H9 (cell line): ENCODE measurements at regions not wholly inside any gene's neighbourhood (a gene's known extent, or its start where the extent isn't known, plus 50 kb on each side); places are given as distances from the start of the nearest gene placed in this dataset.

Experiments used
- DNase-seq: peaks from one replicate; pipeline ENCODE4 v3.0.0-alpha.2; 2017
- H2AFZ ChIP-seq: one replicate; pipeline ENCODE4 v1.6.1; 2013; ENCODE audit warnings: mild to moderate bottlenecking, low read length, control low read depth, moderate library complexity
- H2AK5ac ChIP-seq: 2 replicates; pipeline ENCODE4 v1.6.1; 2013; ENCODE audit warnings: low read length, control low read depth, mixed read lengths; ENCODE audit not compliant: insufficient read length
- H2BK120ac ChIP-seq: one replicate; pipeline ENCODE4 v1.6.1; 2013; ENCODE audit warnings: low read depth, mild to moderate bottlenecking, low read length, control low read depth, inconsistent platforms; ENCODE audit not compliant: poor library complexity, severe bottlenecking
- H2BK12ac ChIP-seq: 2 replicates; pipeline ENCODE4 v1.6.1; 2013; ENCODE audit warnings: low read length, control low read depth, mixed read lengths, low read depth; ENCODE audit not compliant: insufficient read length
- H2BK15ac ChIP-seq: 2 replicates; pipeline ENCODE4 v1.6.1; 2013; ENCODE audit warnings: low read depth, low read length, control low read depth
- H2BK20ac ChIP-seq: one replicate; pipeline ENCODE4 v1.6.1; 2013; ENCODE audit warnings: low read depth, mild to moderate bottlenecking, low read length, control low read depth, inconsistent platforms; ENCODE audit not compliant: poor library complexity, severe bottlenecking
- H2BK5ac ChIP-seq: 2 replicates; pipeline ENCODE4 v1.6.1; 2013; ENCODE audit warnings: low read length, control low read depth, mixed read lengths; ENCODE audit not compliant: insufficient read length
- H3K14ac ChIP-seq: 2 replicates; pipeline ENCODE4 v1.6.1; 2013; ENCODE audit warnings: low read length, control low read depth; ENCODE audit not compliant: insufficient read depth
- H3K18ac ChIP-seq: 2 replicates; pipeline ENCODE4 v1.6.1; 2013; ENCODE audit warnings: low read depth, mild to moderate bottlenecking, mixed read lengths, low read length, control low read depth; ENCODE audit not compliant: insufficient read length
- H3K23ac ChIP-seq: 2 replicates; pipeline ENCODE4 v1.6.1; 2013; ENCODE audit warnings: low read length, control low read depth, mixed read lengths, low read depth; ENCODE audit not compliant: insufficient read length
- H3K23me2 ChIP-seq: 2 replicates; pipeline ENCODE4 v1.6.1; 2013; ENCODE audit warnings: low read depth, mild to moderate bottlenecking, mixed read lengths, low read length, control low read depth; ENCODE audit not compliant: insufficient read length, poor library complexity, severe bottlenecking
- H3K27ac ChIP-seq: 2 replicates; pipeline ENCODE4 v1.5.1; 2013; ENCODE audit warnings: low read length, control low read depth, mixed read lengths, low read depth; ENCODE audit not compliant: insufficient read length
- H3K27me3 ChIP-seq: 2 replicates; pipeline ENCODE4 v1.6.1; 2013; ENCODE audit warnings: low read length, control low read depth, inconsistent platforms; ENCODE audit not compliant: insufficient read depth
- H3K4ac ChIP-seq: 2 replicates; pipeline ENCODE4 v1.6.1; 2013; ENCODE audit warnings: low read depth, mild to moderate bottlenecking, control low read depth, inconsistent platforms, low read length, moderate library complexity
- H3K4me1 ChIP-seq: 2 replicates; pipeline ENCODE4 v1.6.1; 2013; ENCODE audit warnings: low read length, control low read depth, inconsistent platforms; ENCODE audit not compliant: insufficient read depth
- H3K4me2 ChIP-seq: 2 replicates; pipeline ENCODE4 v1.6.1; 2013; ENCODE audit warnings: low read length, control low read depth, mixed read lengths; ENCODE audit not compliant: insufficient read length, insufficient read depth
- H3K56ac ChIP-seq: 2 replicates; pipeline ENCODE4 v1.6.1; 2013; ENCODE audit warnings: low read depth, mild to moderate bottlenecking, mixed read lengths, low read length, control low read depth; ENCODE audit not compliant: insufficient read length
- H3K79me1 ChIP-seq: 2 replicates; pipeline ENCODE4 v1.6.1; 2013; ENCODE audit warnings: low read depth, mild to moderate bottlenecking, moderate library complexity, low read length, control low read depth, inconsistent platforms; ENCODE audit not compliant: insufficient read depth, poor library complexity, severe bottlenecking
- H3K79me2 ChIP-seq: 2 replicates; pipeline ENCODE4 v1.6.1; 2013; ENCODE audit warnings: low read length, control low read depth, inconsistent platforms; ENCODE audit not compliant: insufficient read depth
- H3K9ac ChIP-seq: 2 replicates; pipeline ENCODE4 v1.6.1; 2013; ENCODE audit warnings: low read length, control low read depth, mixed read lengths; ENCODE audit not compliant: insufficient read length; ENCODE audit errors: extremely low read depth
- H3K9me3 ChIP-seq: one replicate; pipeline ENCODE4 v1.6.1; 2013; ENCODE audit warnings: low read depth, low read length, inconsistent platforms; ENCODE audit not compliant: control insufficient read depth
- H3T11ph ChIP-seq: one replicate; pipeline ENCODE4 v1.6.1; 2013; ENCODE audit warnings: mild to moderate bottlenecking, low read length, control low read depth, inconsistent platforms
- H4K20me1 ChIP-seq: one replicate; pipeline ENCODE4 v1.6.1; 2013; ENCODE audit not compliant: control insufficient read depth, insufficient read length, insufficient read depth
- H4K5ac ChIP-seq: 2 replicates; pipeline ENCODE4 v1.6.1; 2013; ENCODE audit warnings: low read depth, mild to moderate bottlenecking, mixed read lengths, low read length, control low read depth; ENCODE audit not compliant: insufficient read length
- H4K8ac ChIP-seq: replicated peaks from 2 replicates; pipeline ENCODE4 v1.6.1; 2013; ENCODE audit warnings: low read length, control low read depth, mixed read lengths, low read depth; ENCODE audit not compliant: insufficient read length
- H4K91ac ChIP-seq: 2 replicates; pipeline ENCODE4 v1.6.1; 2013; ENCODE audit warnings: low read depth, mild to moderate bottlenecking, moderate library complexity, mixed read lengths, low read length, control low read depth; ENCODE audit not compliant: insufficient read length
- H3K27ac Mint-ChIP-seq, 3 experiments: 2 replicates in 2 of 3; 3 replicates in 1 of 3; pipeline ENCODE4 v1.8.0; 2020 to 2021; ENCODE audit warnings: mixed read lengths in 3 of 3, mild to moderate bottlenecking in 1 of 3, moderate library complexity in 1 of 3
- H3K27me3 Mint-ChIP-seq: 2 replicates; pipeline ENCODE4 v1.8.0; 2021; ENCODE audit warnings: low read depth, mild to moderate bottlenecking, moderate library complexity, mixed read lengths
- H3K36me3 Mint-ChIP-seq, 3 experiments: 2 replicates in 2 of 3; 3 replicates in 1 of 3; pipeline ENCODE4 v1.8.0; 2020 to 2021; ENCODE audit warnings: low read depth in 3 of 3, mixed read lengths in 3 of 3; ENCODE audit not compliant: insufficient read depth in 1 of 3
- H3K4me1 Mint-ChIP-seq, 2 experiments: 2 replicates each; pipeline ENCODE4 v1.8.0; 2020; ENCODE audit warnings: mixed read lengths in 2 of 2
- H3K4me3 Mint-ChIP-seq, 2 experiments: 2 replicates in 1 of 2; 3 replicates in 1 of 2; pipeline ENCODE4 v1.8.0; 2020 to 2021; ENCODE audit warnings: mild to moderate bottlenecking in 2 of 2, mixed read lengths in 2 of 2, moderate library complexity in 1 of 2
- H3K9me3 Mint-ChIP-seq, 2 experiments: 2 replicates in 1 of 2; 3 replicates in 1 of 2; pipeline ENCODE4 v1.8.0; 2020; ENCODE audit warnings: mild to moderate bottlenecking in 2 of 2, mixed read lengths in 2 of 2, moderate library complexity in 1 of 2
- WGBS: extraction: QIAGEN DNeasy Blood & Tissue Kit; methylation state at CpG from one replicate; pipeline ENCODE4 v1.1.7; 2013; ENCODE audit warnings: missing lambda C conversion rate, low lambda C conversion rate, mixed read lengths; ENCODE audit not compliant: insufficient read length; ENCODE audit errors: extremely low coverage; 5-methylcytosine and 5-hydroxymethylcytosine counted together
- TF ChIP-seq, protein P1 (sequence below): fragments of 200-600 bp; sonication (generic); conservative IDR thresholded peaks from 3 replicates; pipeline ENCODE4 v1.8.0; 2021; ENCODE audit warnings: antibody characterized with exemption, mild to moderate bottlenecking

DNA sequence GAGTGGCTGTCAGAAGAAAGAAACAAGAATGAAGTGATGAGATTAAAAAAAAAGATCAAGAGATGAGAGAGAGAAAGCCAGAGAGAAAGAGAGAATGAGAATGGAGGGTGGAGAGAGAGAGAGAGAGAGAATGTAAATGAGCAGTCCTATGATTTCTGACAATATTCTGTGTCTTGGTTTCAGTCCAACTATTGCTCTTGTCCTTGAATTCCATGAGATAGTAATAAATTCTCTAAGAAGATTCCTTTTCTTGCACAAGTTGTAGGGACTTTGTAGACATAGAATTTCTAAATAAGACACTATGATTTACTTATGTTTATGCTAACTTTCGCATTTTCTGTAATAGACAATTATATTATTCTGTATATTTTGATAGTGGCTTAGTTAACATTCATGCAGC is 149.6 kb upstream of the CTSO start:
- no peak overlapping the region for H2BK12ac ChIP-seq
- H3K56ac ChIP-seq: no peak overlapping the region
- H2AK5ac ChIP-seq: no peak overlapping the region
- Mint-ChIP-seq H3K36me3 (peaks cover 0 to 12% (median 11%) of the 10 kb centered on the region in 3 experiments; a peak in 5 of 7 replicates), H3K4me1 (peaks cover 0 to 8% of the 10 kb centered on the region in 2 experiments; a peak in 1 of 4 replicates), H3K4me3 (no peak overlapping the region), H3K9me3 (peaks cover 4 to 12% of the 10 kb centered on the region in 2 experiments; a peak in 4 of 5 replicates), H3K27me3 (no peaks in the 10 kb centered on the region), H3K27ac (no peak overlapping the region)
- no peak overlapping the region for H2BK15ac ChIP-seq
- H2BK5ac ChIP-seq: no peak overlapping the region
- no peaks in the 10 kb centered on the region for H3K9me3 ChIP-seq
- H4K8ac ChIP-seq: no peak overlapping the region
- no peaks in the 10 kb centered on the region for H3K4me1 ChIP-seq
- no peak overlapping the region for H2BK120ac ChIP-seq
- H3K23ac ChIP-seq: no peak overlapping the region
- no peak overlapping the region for H2BK20ac ChIP-seq
- TF ChIP-seq, protein P1, sequence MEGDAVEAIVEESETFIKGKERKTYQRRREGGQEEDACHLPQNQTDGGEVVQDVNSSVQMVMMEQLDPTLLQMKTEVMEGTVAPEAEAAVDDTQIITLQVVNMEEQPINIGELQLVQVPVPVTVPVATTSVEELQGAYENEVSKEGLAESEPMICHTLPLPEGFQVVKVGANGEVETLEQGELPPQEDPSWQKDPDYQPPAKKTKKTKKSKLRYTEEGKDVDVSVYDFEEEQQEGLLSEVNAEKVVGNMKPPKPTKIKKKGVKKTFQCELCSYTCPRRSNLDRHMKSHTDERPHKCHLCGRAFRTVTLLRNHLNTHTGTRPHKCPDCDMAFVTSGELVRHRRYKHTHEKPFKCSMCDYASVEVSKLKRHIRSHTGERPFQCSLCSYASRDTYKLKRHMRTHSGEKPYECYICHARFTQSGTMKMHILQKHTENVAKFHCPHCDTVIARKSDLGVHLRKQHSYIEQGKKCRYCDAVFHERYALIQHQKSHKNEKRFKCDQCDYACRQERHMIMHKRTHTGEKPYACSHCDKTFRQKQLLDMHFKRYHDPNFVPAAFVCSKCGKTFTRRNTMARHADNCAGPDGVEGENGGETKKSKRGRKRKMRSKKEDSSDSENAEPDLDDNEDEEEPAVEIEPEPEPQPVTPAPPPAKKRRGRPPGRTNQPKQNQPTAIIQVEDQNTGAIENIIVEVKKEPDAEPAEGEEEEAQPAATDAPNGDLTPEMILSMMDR: no peak
- H3K4me2 ChIP-seq: no peak overlapping the region
- H3T11ph ChIP-seq: no peak overlapping the region
- H3K9ac ChIP-seq: no peak overlapping the region
- no peak overlapping the region for H4K5ac ChIP-seq
- no peaks in the 10 kb centered on the region for H3K79me2 ChIP-seq
- no peaks in the 10 kb centered on the region for H4K20me1 ChIP-seq
- H4K91ac ChIP-seq: no peak overlapping the region
- no peak overlapping the region for H2AFZ ChIP-seq
- no peak overlapping the region for H3K27ac ChIP-seq
- H3K23me2 ChIP-seq: no peaks in the 10 kb centered on the region
- no peak for DNase-seq
- no peaks in the 10 kb centered on the region for H3K27me3 ChIP-seq
- WGBS: no CpG with 5 or more reads among the region's 1 CpG
- no peaks in the 10 kb centered on the region for H3K79me1 ChIP-seq
- H3K4ac ChIP-seq: no peak overlapping the region
- H3K14ac ChIP-seq: no peak overlapping the region
- H3K18ac ChIP-seq: no peak overlapping the region
